HFFc6 (cell line): ENCODE measurements at regions not wholly inside any gene's neighbourhood (a gene's known extent, or its start where the extent isn't known, plus 50 kb on each side); places are given as distances from the start of the nearest gene placed in this dataset.

Experiments used
- DNase-seq: peaks from one replicate; pipeline ENCODE4 v3.0.0-alpha.2; 2018
- H3K27ac Mint-ChIP-seq: 2 replicates; pipeline ENCODE4 v1.8.0; 2020; ENCODE audit warnings: mild to moderate bottlenecking, mixed read lengths
- H3K27me3 Mint-ChIP-seq: 2 replicates; pipeline ENCODE4 v1.8.0; 2021; ENCODE audit warnings: mild to moderate bottlenecking, moderate library complexity, mixed read lengths; ENCODE audit not compliant: insufficient read depth
- H3K36me3 Mint-ChIP-seq: 2 replicates; pipeline ENCODE4 v1.8.0; 2021; ENCODE audit warnings: low read depth, mixed read lengths
- H3K4me1 Mint-ChIP-seq: 2 replicates; pipeline ENCODE4 v1.8.0; 2020; ENCODE audit warnings: low read depth, mixed read lengths
- H3K4me3 Mint-ChIP-seq: 2 replicates; pipeline ENCODE4 v1.8.0; 2020; ENCODE audit warnings: mild to moderate bottlenecking, moderate library complexity, mixed read lengths
- H3K9me3 Mint-ChIP-seq: 2 replicates; pipeline ENCODE4 v1.8.0; 2020; ENCODE audit warnings: mild to moderate bottlenecking, mixed read lengths
- TF ChIP-seq, protein P1 (sequence below): fragments of 200-600 bp; sonication (generic); IDR thresholded peaks from 2 replicates; pipeline ENCODE4 v1.5.0; 2021; ENCODE audit warnings: antibody characterized with exemption, mild to moderate bottlenecking

DNA sequence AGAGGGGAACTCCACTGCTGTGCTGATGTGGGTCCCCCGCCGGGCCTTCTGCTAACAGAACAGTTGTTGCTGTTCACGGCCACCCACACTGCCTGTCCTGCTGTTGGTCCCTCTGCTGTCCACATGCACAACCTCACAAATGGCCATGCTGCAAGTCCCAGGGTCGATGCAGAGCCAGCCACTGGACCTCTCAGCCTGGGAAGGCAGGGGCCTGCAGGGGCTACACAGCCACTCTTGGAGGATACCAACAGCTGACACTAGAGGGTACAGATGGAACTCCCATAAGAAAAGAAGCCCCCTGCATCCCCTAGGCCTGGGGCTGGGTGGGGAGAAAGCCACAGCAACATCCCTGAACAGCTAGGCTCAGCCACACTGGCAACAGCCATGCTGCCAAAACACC, 104.4 kb upstream of the IQSEC1 start:
- Mint-ChIP-seq H3K4me1 (no peaks in the 10 kb centered on the region), H3K9me3 (peaks cover 34% of the 10 kb centered on the region), H3K27ac (no peak overlapping the region), H3K4me3 (no peak overlapping the region), H3K36me3 (peaks cover 20% of the 10 kb centered on the region), H3K27me3 (peaks cover 10% of the 10 kb centered on the region)
- DNase-seq: no peak
- TF ChIP-seq, protein P1, sequence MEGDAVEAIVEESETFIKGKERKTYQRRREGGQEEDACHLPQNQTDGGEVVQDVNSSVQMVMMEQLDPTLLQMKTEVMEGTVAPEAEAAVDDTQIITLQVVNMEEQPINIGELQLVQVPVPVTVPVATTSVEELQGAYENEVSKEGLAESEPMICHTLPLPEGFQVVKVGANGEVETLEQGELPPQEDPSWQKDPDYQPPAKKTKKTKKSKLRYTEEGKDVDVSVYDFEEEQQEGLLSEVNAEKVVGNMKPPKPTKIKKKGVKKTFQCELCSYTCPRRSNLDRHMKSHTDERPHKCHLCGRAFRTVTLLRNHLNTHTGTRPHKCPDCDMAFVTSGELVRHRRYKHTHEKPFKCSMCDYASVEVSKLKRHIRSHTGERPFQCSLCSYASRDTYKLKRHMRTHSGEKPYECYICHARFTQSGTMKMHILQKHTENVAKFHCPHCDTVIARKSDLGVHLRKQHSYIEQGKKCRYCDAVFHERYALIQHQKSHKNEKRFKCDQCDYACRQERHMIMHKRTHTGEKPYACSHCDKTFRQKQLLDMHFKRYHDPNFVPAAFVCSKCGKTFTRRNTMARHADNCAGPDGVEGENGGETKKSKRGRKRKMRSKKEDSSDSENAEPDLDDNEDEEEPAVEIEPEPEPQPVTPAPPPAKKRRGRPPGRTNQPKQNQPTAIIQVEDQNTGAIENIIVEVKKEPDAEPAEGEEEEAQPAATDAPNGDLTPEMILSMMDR: no peak

DNA sequence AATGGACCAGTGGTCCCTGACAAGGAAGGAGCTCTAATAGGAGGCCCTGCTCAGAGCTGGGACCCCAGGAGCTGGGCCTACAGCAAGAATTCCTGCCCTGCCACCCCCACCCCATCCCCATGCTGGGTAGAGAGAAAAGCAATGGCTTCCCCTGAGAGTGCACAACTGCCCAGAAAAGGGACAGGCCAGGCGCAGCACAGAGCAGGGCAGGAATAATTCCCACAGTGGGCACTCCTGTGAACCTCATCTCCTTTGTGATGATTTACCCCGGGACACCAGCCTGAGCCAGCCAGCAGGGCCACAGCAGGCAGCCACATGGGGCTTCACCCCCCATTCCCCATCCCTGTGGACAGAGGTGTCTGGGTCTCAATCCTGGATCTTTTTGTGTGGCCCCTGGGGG, 104.0 kb upstream of the IQSEC1 start:
- peaks cover 20% of the 10 kb centered on the region for H3K36me3 Mint-ChIP-seq
- peaks cover 34% of the 10 kb centered on the region for H3K9me3 Mint-ChIP-seq
- TF ChIP-seq, protein P1: no peak
- H3K4me3 Mint-ChIP-seq: no peak overlapping the region
- H3K4me1 Mint-ChIP-seq: no peaks in the 10 kb centered on the region
- DNase-seq: no peak
- peaks cover 13% of the 10 kb centered on the region for H3K27me3 Mint-ChIP-seq
- H3K27ac Mint-ChIP-seq: no peak overlapping the region

DNA sequence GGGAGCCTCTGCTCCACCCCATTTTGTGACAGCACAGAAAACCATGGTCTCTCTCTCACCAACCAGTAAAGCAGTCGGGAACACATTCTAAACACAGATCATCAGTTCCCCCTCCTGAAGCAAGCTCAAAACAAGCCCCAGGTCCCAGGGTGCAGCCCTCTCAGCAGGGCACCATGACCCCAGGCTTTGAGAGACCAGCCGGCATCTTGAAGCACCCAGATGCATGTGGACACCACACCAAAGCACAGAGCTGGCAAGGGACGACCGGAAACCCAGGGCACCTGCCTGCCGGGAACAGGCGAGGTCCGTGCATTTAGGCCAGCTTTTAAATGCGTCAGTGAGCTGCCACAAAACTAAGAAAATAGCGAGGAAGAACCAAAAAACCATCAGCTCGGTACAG, 103.2 kb upstream of the IQSEC1 start:
- Mint-ChIP-seq H3K36me3 (peaks cover 20% of the 10 kb centered on the region), H3K27me3 (peaks cover 16% of the 10 kb centered on the region), H3K4me3 (no peak overlapping the region), H3K4me1 (no peaks in the 10 kb centered on the region), H3K27ac (no peak overlapping the region), H3K9me3 (peaks cover 34% of the 10 kb centered on the region)
- no peak for DNase-seq
- TF ChIP-seq, protein P1: no peak

DNA sequence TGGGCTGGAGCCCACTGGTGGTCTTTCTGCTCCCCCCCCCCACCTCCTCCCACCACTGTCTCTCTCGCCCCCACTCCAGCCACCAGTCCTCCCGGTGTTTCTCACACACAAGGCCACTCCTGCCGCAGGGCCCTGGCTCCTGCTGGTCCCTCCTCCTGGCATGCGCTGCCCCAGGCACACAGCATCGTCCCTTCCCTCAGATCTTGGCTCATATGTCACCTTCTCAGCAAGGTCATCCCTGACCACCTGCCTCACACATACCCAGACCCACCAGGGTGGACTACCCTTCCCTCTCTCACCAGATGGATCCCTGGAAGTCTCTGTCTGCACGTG, 101.5 kb upstream of the IQSEC1 start:
- no peak for DNase-seq
- Mint-ChIP-seq H3K36me3 (peaks cover 15% of the 10 kb centered on the region), H3K27ac (no peak overlapping the region), H3K27me3 (peaks cover 28% of the 10 kb centered on the region), H3K9me3 (peaks cover 18% of the 10 kb centered on the region), H3K4me1 (no peaks in the 10 kb centered on the region), H3K4me3 (no peak overlapping the region)
- TF ChIP-seq, protein P1: no peak

DNA sequence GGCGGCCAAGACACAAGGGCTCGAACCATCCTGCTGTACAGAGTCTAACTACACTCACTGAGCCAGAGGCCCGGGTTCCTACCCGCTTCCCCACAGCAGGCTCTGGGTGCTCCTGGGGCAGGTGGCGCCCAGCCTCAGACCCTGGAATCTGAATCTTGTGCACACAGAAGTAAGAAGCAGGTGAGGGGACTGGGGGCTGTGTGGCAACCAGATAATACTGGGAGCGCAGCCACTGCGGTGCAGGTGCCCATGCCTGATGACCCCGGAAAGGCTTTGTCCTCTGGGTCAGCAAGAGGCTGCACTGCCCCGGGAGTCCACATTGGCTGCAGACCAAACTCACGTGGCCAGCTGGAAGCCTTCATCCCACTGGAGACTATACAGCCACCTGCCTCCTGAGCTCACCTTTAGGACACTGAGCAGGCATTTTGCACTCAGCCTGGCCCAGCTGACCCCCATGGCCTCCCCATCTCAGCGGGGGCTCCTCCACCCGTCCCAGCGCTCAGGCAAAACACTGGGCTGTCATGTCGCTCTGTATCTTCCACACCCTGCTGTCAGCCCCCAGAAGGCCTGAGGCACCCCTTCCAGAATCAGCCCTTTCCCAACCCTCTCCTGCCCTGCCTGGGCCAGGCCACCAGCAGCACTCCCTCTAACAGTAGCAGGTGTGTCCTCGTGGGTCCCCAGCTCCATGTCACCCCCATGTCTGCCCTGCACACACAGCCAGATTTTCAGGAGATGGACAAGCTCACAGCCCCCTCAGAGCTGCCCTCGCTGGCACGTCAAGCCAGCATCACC, 101.0 kb upstream of the IQSEC1 start:
- H3K4me1 Mint-ChIP-seq: no peaks in the 10 kb centered on the region
- peaks cover 14% of the 10 kb centered on the region for H3K36me3 Mint-ChIP-seq
- no peak overlapping the region for H3K27ac Mint-ChIP-seq
- H3K4me3 Mint-ChIP-seq: no peak overlapping the region
- TF ChIP-seq, protein P1: no peak
- no peak for DNase-seq
- peaks cover 15% of the 10 kb centered on the region for H3K9me3 Mint-ChIP-seq
- peaks cover 31% of the 10 kb centered on the region for H3K27me3 Mint-ChIP-seq
